ENCODE measurements at regions not wholly inside any gene's neighbourhood (a gene's known extent, or its start where the extent isn't known, plus 50 kb on each side); places are given as distances from the start of the nearest gene placed in this dataset.

DNA sequence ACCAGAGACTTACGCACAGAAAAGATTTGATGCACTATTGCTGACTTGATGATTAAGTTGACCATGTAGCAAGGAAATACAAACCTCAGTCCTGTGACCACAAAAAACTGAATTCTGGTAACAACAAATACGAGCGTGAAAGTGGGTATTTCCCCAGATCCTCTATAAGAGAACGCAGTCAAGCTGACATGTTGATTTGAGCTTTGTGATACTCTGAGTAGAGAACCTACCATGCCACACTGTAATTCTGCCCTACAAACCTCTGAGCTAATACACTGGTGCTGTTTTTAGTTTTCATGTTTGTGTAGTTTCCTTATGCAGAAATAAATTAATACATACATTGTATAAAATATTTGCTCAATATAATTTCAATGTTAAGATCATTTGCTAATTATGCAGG is 565.6 kb upstream of the EPHA5 start:
- TF ChIP-seq, protein P1, sequence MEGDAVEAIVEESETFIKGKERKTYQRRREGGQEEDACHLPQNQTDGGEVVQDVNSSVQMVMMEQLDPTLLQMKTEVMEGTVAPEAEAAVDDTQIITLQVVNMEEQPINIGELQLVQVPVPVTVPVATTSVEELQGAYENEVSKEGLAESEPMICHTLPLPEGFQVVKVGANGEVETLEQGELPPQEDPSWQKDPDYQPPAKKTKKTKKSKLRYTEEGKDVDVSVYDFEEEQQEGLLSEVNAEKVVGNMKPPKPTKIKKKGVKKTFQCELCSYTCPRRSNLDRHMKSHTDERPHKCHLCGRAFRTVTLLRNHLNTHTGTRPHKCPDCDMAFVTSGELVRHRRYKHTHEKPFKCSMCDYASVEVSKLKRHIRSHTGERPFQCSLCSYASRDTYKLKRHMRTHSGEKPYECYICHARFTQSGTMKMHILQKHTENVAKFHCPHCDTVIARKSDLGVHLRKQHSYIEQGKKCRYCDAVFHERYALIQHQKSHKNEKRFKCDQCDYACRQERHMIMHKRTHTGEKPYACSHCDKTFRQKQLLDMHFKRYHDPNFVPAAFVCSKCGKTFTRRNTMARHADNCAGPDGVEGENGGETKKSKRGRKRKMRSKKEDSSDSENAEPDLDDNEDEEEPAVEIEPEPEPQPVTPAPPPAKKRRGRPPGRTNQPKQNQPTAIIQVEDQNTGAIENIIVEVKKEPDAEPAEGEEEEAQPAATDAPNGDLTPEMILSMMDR (IDR thresholded peaks at IDR 0.05), result no peak
- TF ChIP-seq TCF7L2 (IDR thresholded peaks at IDR 0.05; ENCODE audit: low read depth, low read length), result no peak
- TF ChIP-seq, protein P2, sequence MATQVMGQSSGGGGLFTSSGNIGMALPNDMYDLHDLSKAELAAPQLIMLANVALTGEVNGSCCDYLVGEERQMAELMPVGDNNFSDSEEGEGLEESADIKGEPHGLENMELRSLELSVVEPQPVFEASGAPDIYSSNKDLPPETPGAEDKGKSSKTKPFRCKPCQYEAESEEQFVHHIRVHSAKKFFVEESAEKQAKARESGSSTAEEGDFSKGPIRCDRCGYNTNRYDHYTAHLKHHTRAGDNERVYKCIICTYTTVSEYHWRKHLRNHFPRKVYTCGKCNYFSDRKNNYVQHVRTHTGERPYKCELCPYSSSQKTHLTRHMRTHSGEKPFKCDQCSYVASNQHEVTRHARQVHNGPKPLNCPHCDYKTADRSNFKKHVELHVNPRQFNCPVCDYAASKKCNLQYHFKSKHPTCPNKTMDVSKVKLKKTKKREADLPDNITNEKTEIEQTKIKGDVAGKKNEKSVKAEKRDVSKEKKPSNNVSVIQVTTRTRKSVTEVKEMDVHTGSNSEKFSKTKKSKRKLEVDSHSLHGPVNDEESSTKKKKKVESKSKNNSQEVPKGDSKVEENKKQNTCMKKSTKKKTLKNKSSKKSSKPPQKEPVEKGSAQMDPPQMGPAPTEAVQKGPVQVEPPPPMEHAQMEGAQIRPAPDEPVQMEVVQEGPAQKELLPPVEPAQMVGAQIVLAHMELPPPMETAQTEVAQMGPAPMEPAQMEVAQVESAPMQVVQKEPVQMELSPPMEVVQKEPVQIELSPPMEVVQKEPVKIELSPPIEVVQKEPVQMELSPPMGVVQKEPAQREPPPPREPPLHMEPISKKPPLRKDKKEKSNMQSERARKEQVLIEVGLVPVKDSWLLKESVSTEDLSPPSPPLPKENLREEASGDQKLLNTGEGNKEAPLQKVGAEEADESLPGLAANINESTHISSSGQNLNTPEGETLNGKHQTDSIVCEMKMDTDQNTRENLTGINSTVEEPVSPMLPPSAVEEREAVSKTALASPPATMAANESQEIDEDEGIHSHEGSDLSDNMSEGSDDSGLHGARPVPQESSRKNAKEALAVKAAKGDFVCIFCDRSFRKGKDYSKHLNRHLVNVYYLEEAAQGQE (IDR thresholded peaks at IDR 0.05; ENCODE audit: insufficient read depth in 1 of 2, low read depth in 2 of 2, low read length in 1 of 2), result no peak
- no peak for TF ChIP-seq POLR2AphosphoS5 (IDR thresholded peaks at IDR 0.05; ENCODE audit: low read depth, low read length)
- no peak for TF ChIP-seq SIN3A (IDR thresholded peaks at IDR 0.05; ENCODE audit: borderline replicate concordance, insufficient read depth, low read depth, low read length)

Measured in Panc1 (cell line).